ENCODE measurements at regions not wholly inside any gene's neighbourhood (a gene's known extent, or its start where the extent isn't known, plus 50 kb on each side); places are given as distances from the start of the nearest gene placed in this dataset.
A peak's percentile ranks its signal among the peaks of the same experiment; 100 is the strongest.

DNA sequence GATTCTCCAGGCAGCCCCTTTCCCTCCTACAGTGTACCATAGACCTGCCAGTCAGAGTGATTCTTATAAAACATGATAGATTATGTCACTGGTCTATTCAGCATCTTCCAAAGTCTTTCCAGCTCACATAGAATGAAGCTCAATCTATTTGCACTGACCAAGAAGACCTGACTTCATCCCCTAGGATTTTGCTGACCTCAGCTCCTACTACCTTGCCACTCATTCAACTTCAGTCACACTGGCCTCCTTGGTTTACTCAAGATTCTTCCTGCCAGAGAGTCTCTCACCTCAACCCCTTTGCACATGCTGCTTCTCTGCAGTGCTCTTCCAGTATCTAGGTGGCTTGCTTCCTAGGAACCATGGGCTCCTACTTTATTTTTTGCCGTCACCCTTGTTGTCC lies 392.9 kb downstream of the PID1 start (continued):
- TF ChIP-seq, protein P1, sequence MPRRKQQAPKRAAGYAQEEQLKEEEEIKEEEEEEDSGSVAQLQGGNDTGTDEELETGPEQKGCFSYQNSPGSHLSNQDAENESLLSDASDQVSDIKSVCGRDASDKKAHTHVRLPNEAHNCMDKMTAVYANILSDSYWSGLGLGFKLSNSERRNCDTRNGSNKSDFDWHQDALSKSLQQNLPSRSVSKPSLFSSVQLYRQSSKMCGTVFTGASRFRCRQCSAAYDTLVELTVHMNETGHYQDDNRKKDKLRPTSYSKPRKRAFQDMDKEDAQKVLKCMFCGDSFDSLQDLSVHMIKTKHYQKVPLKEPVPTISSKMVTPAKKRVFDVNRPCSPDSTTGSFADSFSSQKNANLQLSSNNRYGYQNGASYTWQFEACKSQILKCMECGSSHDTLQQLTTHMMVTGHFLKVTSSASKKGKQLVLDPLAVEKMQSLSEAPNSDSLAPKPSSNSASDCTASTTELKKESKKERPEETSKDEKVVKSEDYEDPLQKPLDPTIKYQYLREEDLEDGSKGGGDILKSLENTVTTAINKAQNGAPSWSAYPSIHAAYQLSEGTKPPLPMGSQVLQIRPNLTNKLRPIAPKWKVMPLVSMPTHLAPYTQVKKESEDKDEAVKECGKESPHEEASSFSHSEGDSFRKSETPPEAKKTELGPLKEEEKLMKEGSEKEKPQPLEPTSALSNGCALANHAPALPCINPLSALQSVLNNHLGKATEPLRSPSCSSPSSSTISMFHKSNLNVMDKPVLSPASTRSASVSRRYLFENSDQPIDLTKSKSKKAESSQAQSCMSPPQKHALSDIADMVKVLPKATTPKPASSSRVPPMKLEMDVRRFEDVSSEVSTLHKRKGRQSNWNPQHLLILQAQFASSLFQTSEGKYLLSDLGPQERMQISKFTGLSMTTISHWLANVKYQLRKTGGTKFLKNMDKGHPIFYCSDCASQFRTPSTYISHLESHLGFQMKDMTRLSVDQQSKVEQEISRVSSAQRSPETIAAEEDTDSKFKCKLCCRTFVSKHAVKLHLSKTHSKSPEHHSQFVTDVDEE (CRISPR knock-in tag; IDR thresholded peaks at IDR 0.05), result no peak
- TF ChIP-seq ZFP3 (CRISPR knock-in tag; IDR thresholded peaks at IDR 0.05), result no peak
- no peak for TF ChIP-seq ISL1 (CRISPR knock-in tag; IDR thresholded peaks at IDR 0.05)
- no peak for TF ChIP-seq PPARA (CRISPR knock-in tag; IDR thresholded peaks at IDR 0.05; ENCODE audit: borderline replicate concordance)
- no peak for TF ChIP-seq ZNF565 (CRISPR knock-in tag; conservative IDR thresholded peaks at IDR 0.05; ENCODE audit: low read depth)
- no peak for TF ChIP-seq CSDC2 (CRISPR knock-in tag; IDR thresholded peaks at IDR 0.05)
- no peak for TF ChIP-seq RARB (CRISPR knock-in tag; IDR thresholded peaks at IDR 0.05)
- TF ChIP-seq GLIS3 (CRISPR knock-in tag; IDR thresholded peaks at IDR 0.05), result no peak
- no peak for TF ChIP-seq OSR1 (CRISPR knock-in tag; IDR thresholded peaks at IDR 0.05)

DNA sequence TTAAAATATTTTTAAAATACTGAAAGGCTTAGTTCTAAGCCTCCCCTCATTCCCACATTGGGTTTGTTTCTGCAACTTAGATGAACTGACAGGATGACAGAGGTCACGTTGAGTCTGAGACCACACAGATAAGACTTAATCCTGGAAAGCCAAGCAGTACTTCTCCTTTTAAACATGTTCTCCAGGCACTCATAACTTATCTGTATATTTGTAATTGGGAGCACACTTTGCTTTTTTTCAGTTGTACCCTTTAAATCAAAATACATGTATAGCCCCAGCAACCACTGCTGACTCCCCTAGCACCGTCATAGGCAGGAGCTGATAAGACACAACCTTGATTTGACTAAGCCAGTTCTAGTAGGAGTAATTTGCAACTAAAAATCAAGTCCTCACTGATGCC lies 394.8 kb downstream of the PID1 start:
- TF ChIP-seq ZNF8 (CRISPR knock-in tag; IDR thresholded peaks at IDR 0.05), result no peak
- TF ChIP-seq OSR1 (CRISPR knock-in tag; IDR thresholded peaks at IDR 0.05), result no peak
- no peak for TF ChIP-seq POU6F1 (CRISPR knock-in tag; IDR thresholded peaks at IDR 0.05; ENCODE audit: borderline replicate concordance, low read depth)
- no peak for TF ChIP-seq ZNF70 (CRISPR knock-in tag; IDR thresholded peaks at IDR 0.05)
- no peak for TF ChIP-seq CSDC2 (CRISPR knock-in tag; IDR thresholded peaks at IDR 0.05)
- no peak for TF ChIP-seq RARB (CRISPR knock-in tag; IDR thresholded peaks at IDR 0.05)
- no peak for TF ChIP-seq ESRRG (CRISPR knock-in tag; IDR thresholded peaks at IDR 0.05)
- TF ChIP-seq ZFP30 (CRISPR knock-in tag; IDR thresholded peaks at IDR 0.05), result no peak
- no peak for TF ChIP-seq SNAI2 (CRISPR knock-in tag; IDR thresholded peaks at IDR 0.05)
- no peak for TF ChIP-seq BACH2 (CRISPR knock-in tag; IDR thresholded peaks at IDR 0.05; ENCODE audit: borderline replicate concordance)
- no peak for TF ChIP-seq GLIS3 (CRISPR knock-in tag; IDR thresholded peaks at IDR 0.05)
- TF ChIP-seq TOX (CRISPR knock-in tag; IDR thresholded peaks at IDR 0.05; ENCODE audit: borderline replicate concordance), result no peak
- TF ChIP-seq ARNTL (CRISPR knock-in tag; IDR thresholded peaks at IDR 0.05; ENCODE audit: borderline replicate concordance, low read depth), result no peak
- no peak for TF ChIP-seq PATZ1 (CRISPR knock-in tag; IDR thresholded peaks at IDR 0.05; ENCODE audit: borderline replicate concordance)
- ATAC-seq, result no peak

GRCh38 chr2:228875152-228875900 lies 395.8 kb downstream of the PID1 start:
- ATAC-seq, result no peak
- peak; percentile 33; the same call in 1 of the 2 replicates for TF ChIP-seq ISL1 (CRISPR knock-in tag; IDR thresholded peaks at IDR 0.05)
- TF ChIP-seq CSDC2 (CRISPR knock-in tag; IDR thresholded peaks at IDR 0.05), result no peak

DNA sequence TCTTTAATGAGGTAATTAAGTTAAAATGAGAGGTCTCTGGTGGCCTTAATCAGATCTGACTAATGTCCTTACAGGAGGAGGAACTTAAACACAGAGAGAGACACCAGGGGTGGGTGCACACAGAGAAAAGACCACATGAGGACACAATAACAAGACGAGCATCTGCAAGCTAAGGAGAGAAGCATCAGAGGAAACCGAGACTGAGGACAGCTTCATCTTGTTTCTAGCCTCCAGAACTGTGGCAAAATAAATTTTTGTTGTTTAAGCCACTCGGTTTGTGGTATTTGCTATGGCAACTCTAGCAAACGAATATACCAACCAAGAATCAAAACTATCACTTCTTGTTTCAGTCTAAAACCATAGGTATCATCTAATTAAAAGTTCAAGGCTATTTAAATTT lies 400.1 kb downstream of the PID1 start:
- ATAC-seq, result no peak
- TF ChIP-seq ARNTL (CRISPR knock-in tag; IDR thresholded peaks at IDR 0.05; ENCODE audit: borderline replicate concordance, low read depth) (no peak), SNAI2 (CRISPR knock-in tag; IDR thresholded peaks at IDR 0.05) (no peak), ZNF8 (CRISPR knock-in tag; IDR thresholded peaks at IDR 0.05) (no peak), ZNF565 (CRISPR knock-in tag; conservative IDR thresholded peaks at IDR 0.05; ENCODE audit: low read depth) (no peak), PPARA (CRISPR knock-in tag; IDR thresholded peaks at IDR 0.05; ENCODE audit: borderline replicate concordance) (no peak), POU6F1 (CRISPR knock-in tag; IDR thresholded peaks at IDR 0.05; ENCODE audit: borderline replicate concordance, low read depth) (no peak), ZC3H10 (CRISPR knock-in tag; IDR thresholded peaks at IDR 0.05) (no peak)
- TF ChIP-seq, protein P1 (CRISPR knock-in tag; IDR thresholded peaks at IDR 0.05), result no peak
- TF ChIP-seq, protein P2, sequence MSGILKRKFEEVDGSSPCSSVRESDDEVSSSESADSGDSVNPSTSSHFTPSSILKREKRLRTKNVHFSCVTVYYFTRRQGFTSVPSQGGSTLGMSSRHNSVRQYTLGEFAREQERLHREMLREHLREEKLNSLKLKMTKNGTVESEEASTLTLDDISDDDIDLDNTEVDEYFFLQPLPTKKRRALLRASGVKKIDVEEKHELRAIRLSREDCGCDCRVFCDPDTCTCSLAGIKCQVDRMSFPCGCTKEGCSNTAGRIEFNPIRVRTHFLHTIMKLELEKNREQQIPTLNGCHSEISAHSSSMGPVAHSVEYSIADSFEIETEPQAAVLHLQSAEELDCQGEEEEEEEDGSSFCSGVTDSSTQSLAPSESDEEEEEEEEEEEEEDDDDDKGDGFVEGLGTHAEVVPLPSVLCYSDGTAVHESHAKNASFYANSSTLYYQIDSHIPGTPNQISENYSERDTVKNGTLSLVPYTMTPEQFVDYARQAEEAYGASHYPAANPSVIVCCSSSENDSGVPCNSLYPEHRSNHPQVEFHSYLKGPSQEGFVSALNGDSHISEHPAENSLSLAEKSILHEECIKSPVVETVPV (CRISPR knock-in tag; IDR thresholded peaks at IDR 0.05), result no peak

Measured in SK-N-SH treated with all-trans-retinoic acid at 6 μM for 48 hours (cell line).